ENCODE measurements at regions not wholly inside any gene's neighbourhood (a gene's known extent, or its start where the extent isn't known, plus 50 kb on each side); places are given as distances from the start of the nearest gene placed in this dataset.

DNA sequence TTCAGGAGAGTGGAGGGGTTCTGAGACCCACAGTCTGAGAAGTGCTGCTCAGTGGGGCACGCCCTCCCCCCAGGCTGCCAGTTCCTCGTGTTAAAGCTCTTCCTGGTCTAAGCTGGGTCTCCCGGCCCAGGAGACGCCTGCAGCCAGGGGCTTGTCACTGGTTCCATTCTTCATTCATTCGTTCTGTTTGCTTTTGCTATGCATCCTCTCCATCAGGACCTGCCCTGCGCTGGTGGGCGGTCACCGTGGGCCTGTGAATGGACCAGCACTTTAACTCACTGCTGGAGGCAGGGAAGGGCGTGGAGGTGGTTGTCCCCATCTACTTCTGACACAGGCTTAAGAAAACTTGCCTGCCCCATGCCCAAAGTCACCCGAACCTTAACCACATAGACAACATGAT lies 272.8 kb upstream of the HDAC4 start:
- H3K36me3 ChIP-seq (ENCODE audit: control insufficient read depth, insufficient read depth, low read length), result no peaks in the 10 kb centered on the region
- H3K9me3 ChIP-seq (ENCODE audit: control insufficient read depth, insufficient read depth, low read length), result no peaks in the 10 kb centered on the region
- no peak overlapping the region for H3K27ac ChIP-seq (ENCODE audit: low read length)
- TF ChIP-seq, protein P1, sequence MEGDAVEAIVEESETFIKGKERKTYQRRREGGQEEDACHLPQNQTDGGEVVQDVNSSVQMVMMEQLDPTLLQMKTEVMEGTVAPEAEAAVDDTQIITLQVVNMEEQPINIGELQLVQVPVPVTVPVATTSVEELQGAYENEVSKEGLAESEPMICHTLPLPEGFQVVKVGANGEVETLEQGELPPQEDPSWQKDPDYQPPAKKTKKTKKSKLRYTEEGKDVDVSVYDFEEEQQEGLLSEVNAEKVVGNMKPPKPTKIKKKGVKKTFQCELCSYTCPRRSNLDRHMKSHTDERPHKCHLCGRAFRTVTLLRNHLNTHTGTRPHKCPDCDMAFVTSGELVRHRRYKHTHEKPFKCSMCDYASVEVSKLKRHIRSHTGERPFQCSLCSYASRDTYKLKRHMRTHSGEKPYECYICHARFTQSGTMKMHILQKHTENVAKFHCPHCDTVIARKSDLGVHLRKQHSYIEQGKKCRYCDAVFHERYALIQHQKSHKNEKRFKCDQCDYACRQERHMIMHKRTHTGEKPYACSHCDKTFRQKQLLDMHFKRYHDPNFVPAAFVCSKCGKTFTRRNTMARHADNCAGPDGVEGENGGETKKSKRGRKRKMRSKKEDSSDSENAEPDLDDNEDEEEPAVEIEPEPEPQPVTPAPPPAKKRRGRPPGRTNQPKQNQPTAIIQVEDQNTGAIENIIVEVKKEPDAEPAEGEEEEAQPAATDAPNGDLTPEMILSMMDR (IDR thresholded peaks at IDR 0.05), result no peak
- peaks cover 0 to 4% of the 10 kb centered on the region in 2 donors for H3K27me3 Mint-ChIP-seq (ENCODE audit: low read depth in 2 of 2)
- DNase-seq (no peak), ATAC-seq (no peak)
- no peak overlapping the region for H3K4me3 Mint-ChIP-seq
- WGBS (ENCODE audit: insufficient coverage), result 80% methylated on average over 10 of the region's 10 CpGs
- no peaks in the 10 kb centered on the region for H3K27me3 ChIP-seq (ENCODE audit: control insufficient read depth, insufficient read depth, low read length)
- intact Hi-C loops (cut with micrococcal nuclease), result no loop called here
- H3K9me3 Mint-ChIP-seq, result no peaks in the 10 kb centered on the region
- no peak overlapping the region for H3K4me3 ChIP-seq (ENCODE audit: low read length)
- H3K4me1 ChIP-seq (ENCODE audit: control insufficient read depth, insufficient read depth, low read length), result no peaks in the 10 kb centered on the region
- no peaks in the 10 kb centered on the region for H3K4me1 Mint-ChIP-seq
- H3K36me3 Mint-ChIP-seq, result no peaks in the 10 kb centered on the region
- H3K27ac Mint-ChIP-seq, result no peak overlapping the region

DNA sequence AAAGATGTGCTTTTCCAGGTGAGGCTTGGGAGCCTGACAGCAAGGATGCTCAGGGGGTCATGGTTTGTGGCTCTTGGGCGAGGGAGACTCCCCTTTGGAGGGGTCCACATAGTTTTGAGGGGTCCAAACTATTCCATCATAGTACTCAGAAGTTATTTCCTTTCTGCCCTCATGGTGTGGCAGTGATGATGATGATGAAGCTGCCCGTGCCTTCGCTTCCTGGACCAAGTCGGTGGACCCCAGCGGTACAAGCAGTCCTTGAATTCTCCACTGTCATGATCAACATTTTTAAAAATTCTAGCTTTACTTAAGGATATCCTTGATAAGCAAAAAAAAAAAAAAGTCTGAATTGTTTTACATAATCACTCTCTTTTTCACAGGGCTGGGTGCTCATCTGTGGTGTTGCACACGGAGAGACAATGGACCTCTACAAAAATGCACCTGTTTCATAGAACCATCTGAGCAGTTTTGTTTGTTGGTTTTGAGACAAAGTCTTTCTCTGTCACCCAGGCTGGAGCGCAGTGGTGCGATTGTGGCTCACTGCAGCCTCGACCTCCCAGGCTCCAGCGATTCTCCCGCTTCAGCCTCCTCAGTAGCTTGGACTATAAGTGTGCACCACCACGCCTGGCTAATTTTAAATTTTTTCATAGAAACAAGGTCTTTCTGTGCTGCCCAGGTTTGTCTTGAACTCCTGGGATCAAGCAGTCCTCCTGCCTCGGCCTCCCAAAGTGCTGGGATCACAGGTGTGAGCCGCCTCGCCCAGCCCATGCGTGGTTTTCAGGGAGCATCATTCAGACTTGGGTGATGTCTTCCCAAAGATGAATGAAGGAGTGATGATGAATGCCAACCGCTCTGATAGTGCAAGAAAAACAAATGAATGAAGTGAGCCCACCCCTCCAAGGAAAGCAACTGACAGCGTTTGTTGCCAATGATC lies 271.4 kb upstream of the HDAC4 start:
- TF ChIP-seq, protein P1 (IDR thresholded peaks at IDR 0.05), result no peak
- H3K27ac ChIP-seq (ENCODE audit: low read length), result no peak overlapping the region
- H3K4me1 ChIP-seq (ENCODE audit: control insufficient read depth, insufficient read depth, low read length), result no peaks in the 10 kb centered on the region
- peaks cover 0 to 3% of the 10 kb centered on the region in 2 donors for H3K27me3 Mint-ChIP-seq (ENCODE audit: low read depth in 2 of 2)
- no peaks in the 10 kb centered on the region for H3K36me3 Mint-ChIP-seq
- no peak overlapping the region for H3K4me3 ChIP-seq (ENCODE audit: low read length)
- intact Hi-C loops (cut with micrococcal nuclease), result no loop called here
- WGBS (ENCODE audit: insufficient coverage), result 82% methylated on average over 18 of the region's 18 CpGs
- no peak overlapping the region for H3K4me3 Mint-ChIP-seq
- H3K36me3 ChIP-seq (ENCODE audit: control insufficient read depth, insufficient read depth, low read length), result no peaks in the 10 kb centered on the region
- no peak overlapping the region for H3K27ac Mint-ChIP-seq
- ATAC-seq (no peak), DNase-seq (no peak)
- no peaks in the 10 kb centered on the region for H3K27me3 ChIP-seq (ENCODE audit: control insufficient read depth, insufficient read depth, low read length)
- no peaks in the 10 kb centered on the region for H3K9me3 ChIP-seq (ENCODE audit: control insufficient read depth, insufficient read depth, low read length)
- H3K9me3 Mint-ChIP-seq, result no peaks in the 10 kb centered on the region
- no peaks in the 10 kb centered on the region for H3K4me1 Mint-ChIP-seq

DNA sequence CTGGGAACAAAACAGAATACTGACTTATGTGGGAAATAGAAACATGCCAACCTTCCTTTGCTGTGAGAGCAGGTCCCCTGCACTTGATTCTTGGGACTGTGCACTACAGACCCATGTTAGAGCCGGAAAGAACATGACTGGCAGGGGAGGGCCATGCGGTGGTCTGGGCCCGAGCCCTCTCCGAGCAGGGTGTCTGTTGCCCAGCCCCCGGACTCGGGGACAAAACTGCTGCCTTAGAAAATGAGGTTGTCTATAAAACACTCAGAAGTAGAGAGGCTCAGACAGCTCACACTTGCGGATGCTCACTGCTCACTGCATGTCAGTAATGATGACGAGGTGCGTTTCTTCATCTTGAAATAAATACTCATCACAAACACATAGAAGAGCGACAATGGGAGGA lies 270.7 kb upstream of the HDAC4 start:
- Histone ChIP-seq H3K9me3 (ENCODE audit: control insufficient read depth, insufficient read depth, low read length) (no peaks in the 10 kb centered on the region), H3K27ac (ENCODE audit: low read length) (no peak overlapping the region), H3K27me3 (ENCODE audit: control insufficient read depth, insufficient read depth, low read length) (no peaks in the 10 kb centered on the region), H3K4me1 (ENCODE audit: control insufficient read depth, insufficient read depth, low read length) (no peaks in the 10 kb centered on the region), H3K4me3 (ENCODE audit: low read length) (no peak overlapping the region), H3K36me3 (ENCODE audit: control insufficient read depth, insufficient read depth, low read length) (no peaks in the 10 kb centered on the region)
- Mint-ChIP-seq H3K4me1 (no peaks in the 10 kb centered on the region), H3K9me3 (no peaks in the 10 kb centered on the region), H3K27me3 (ENCODE audit: low read depth in 2 of 2) (peaks cover 0 to 3% of the 10 kb centered on the region in 2 donors), H3K4me3 (no peak overlapping the region), H3K27ac (no peak overlapping the region), H3K36me3 (no peaks in the 10 kb centered on the region)
- no peak for DNase-seq
- ATAC-seq, result no peak
- intact Hi-C loops (cut with micrococcal nuclease), result no loop called here
- TF ChIP-seq, protein P1 (IDR thresholded peaks at IDR 0.05), result no peak
- 95% methylated on average over 9 of the region's 10 CpGs for WGBS (ENCODE audit: insufficient coverage)
